Stomach (tissue), 4 donors: ENCODE measurements at regions not wholly inside any gene's neighbourhood (a gene's known extent, or its start where the extent isn't known, plus 50 kb on each side); places are given as distances from the start of the nearest gene placed in this dataset.

ENCODE experiments used
- CTCF ChIP-seq, 7 experiments: fragments of 450-650 bp in 4 of 7; fragments of 200-600 bp in 3 of 7; sonication (generic) in 3 of 7; IDR thresholded peaks; one replicate each; pipeline ENCODE4 v1.5.1; 2016 to 2019; ENCODE audit warnings: antibody characterized with exemption in 7 of 7, control low read depth in 2 of 7, mild to moderate bottlenecking in 1 of 7
- POLR2A ChIP-seq, 4 donors: fragments of 450-650 bp; IDR thresholded peaks; one replicate each; pipeline ENCODE4 v1.6.1; 2016; ENCODE audit warnings: antibody characterized with exemption in 4 of 4, control low read depth in 2 of 4, mild to moderate bottlenecking in 1 of 4, moderate library complexity in 1 of 4
- POLR2AphosphoS5 ChIP-seq, 3 donors: sonication (generic); formaldehyde crosslinking; IDR thresholded peaks; one replicate each; pipeline ENCODE4 v1.6.1; 2016; ENCODE audit warnings: antibody characterized with exemption in 3 of 3

- no peak for TF ChIP-seq CTCF (IDR thresholded peaks at IDR 0.05)
- TF ChIP-seq POLR2AphosphoS5 (IDR thresholded peaks at IDR 0.05) = no peak
- TF ChIP-seq POLR2A (IDR thresholded peaks at IDR 0.05) = no peak
Measured at GRCh38 chr2:59734743-59735142, 818.7 kb downstream of the BCL11A start.
